MM.1S (cell line): ENCODE measurements at regions not wholly inside any gene's neighbourhood (a gene's known extent, or its start where the extent isn't known, plus 50 kb on each side); places are given as distances from the start of the nearest gene placed in this dataset.

Experiments used
- DNase-seq: peaks from one replicate; pipeline ENCODE4 v3.0.0-alpha.2; 2015
- H2AFZ ChIP-seq: fragments of 300-600 bp; sonication (generic); 2 replicates; pipeline ENCODE4 v1.6.0; 2016; ENCODE audit warnings: antibody characterized with exemption, low read length
- H3F3A ChIP-seq: fragments of 300-600 bp; sonication (generic); 2 replicates; pipeline ENCODE4 v1.6.1; 2016; ENCODE audit warnings: mild to moderate bottlenecking, antibody characterized with exemption, low read length, moderate library complexity, mixed read lengths; ENCODE audit not compliant: insufficient read depth
- H3K27ac ChIP-seq: fragments of 300-600 bp; sonication (generic); 2 replicates; pipeline ENCODE4 v1.5.1; 2016; ENCODE audit warnings: mild to moderate bottlenecking, low read length
- H3K27me3 ChIP-seq: fragments of 300-600 bp; sonication (generic); replicated peaks from 2 replicates; pipeline ENCODE4 v1.6.0; 2016; ENCODE audit warnings: low read length; ENCODE audit not compliant: insufficient read depth
- H3K36me3 ChIP-seq: fragments of 300-600 bp; sonication (generic); replicated peaks from 2 replicates; pipeline ENCODE4 v1.6.1; 2016; ENCODE audit warnings: mild to moderate bottlenecking, low read length, mixed read lengths; ENCODE audit not compliant: insufficient read depth
- H3K4me1 ChIP-seq: fragments of 300-600 bp; sonication (generic); 2 replicates; pipeline ENCODE4 v1.6.1; 2016; ENCODE audit warnings: low read length, mixed read lengths
- H3K4me2 ChIP-seq: fragments of 300-600 bp; sonication (generic); 2 replicates; pipeline ENCODE4 v1.6.0; 2016; ENCODE audit warnings: low read depth, low read length
- H3K4me3 ChIP-seq: fragments of 300-600 bp; sonication (generic); 2 replicates; pipeline ENCODE4 v1.5.1; 2016; ENCODE audit warnings: low read length, mixed read lengths
- H3K79me2 ChIP-seq: fragments of 300-600 bp; sonication (generic); 2 replicates; pipeline ENCODE4 v1.6.1; 2016; ENCODE audit warnings: mixed run types, low read length, mixed read lengths
- H3K9ac ChIP-seq: fragments of 300-600 bp; sonication (generic); 2 replicates; pipeline ENCODE4 v1.6.1; 2016; ENCODE audit warnings: low read length, mixed read lengths
- H3K9me2 ChIP-seq: fragments of 300-600 bp; sonication (generic); replicated peaks from 2 replicates; pipeline ENCODE4 v1.6.1; 2016; ENCODE audit warnings: mild to moderate bottlenecking, low read length, mixed read lengths; ENCODE audit not compliant: insufficient read depth
- H3K9me3 ChIP-seq: fragments of 300-600 bp; sonication (generic); replicated peaks from 2 replicates; pipeline ENCODE4 v1.6.1; 2016; ENCODE audit warnings: mild to moderate bottlenecking, low read length, mixed read lengths; ENCODE audit not compliant: insufficient read depth
- H4K20me1 ChIP-seq: fragments of 300-600 bp; sonication (generic); 2 replicates; pipeline ENCODE4 v1.6.1; 2016; ENCODE audit warnings: mild to moderate bottlenecking, low read length, moderate library complexity, mixed read lengths; ENCODE audit not compliant: insufficient read depth
- EZH2 ChIP-seq: fragments of 300-600 bp; sonication (generic); optimal IDR thresholded peaks from 2 replicates; pipeline ENCODE3; 2017; ENCODE audit warnings: low read depth, mild to moderate bottlenecking, antibody characterized with exemption, low read length, mixed read lengths
- EZH2phosphoT487 ChIP-seq: fragments of 300-600 bp; sonication (generic); IDR thresholded peaks from 2 replicates; pipeline ENCODE4 v1.6.1; 2018; ENCODE audit warnings: antibody characterized with exemption, low read length
- TF ChIP-seq, protein P1 (sequence below): fragments of 300-600 bp; sonication (generic); IDR thresholded peaks from 2 replicates; pipeline ENCODE4 v1.5.1; 2016; ENCODE audit warnings: antibody characterized with exemption, low read length, mixed read lengths

DNA sequence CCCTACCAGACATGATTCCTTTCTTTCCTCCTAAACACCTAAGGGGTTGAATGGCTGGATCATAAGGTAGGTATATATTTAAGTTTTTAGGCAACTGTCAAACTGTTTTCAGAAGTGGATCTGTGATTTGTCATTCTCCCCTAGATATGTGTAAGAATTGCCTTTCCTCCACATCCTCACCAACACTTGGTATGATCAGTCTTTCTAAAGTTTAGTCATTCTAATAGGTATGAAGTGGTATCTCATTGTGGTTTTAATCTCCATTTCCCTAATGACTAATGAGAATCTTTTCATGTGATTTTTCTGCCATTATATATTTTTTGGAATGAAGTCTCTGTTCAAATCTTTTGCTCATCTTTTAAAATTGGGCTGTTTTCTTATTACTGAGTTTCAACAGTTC, 122.1 kb downstream of the TFCP2L1 start:
- Histone ChIP-seq H3K79me2 (no peaks in the 10 kb centered on the region), H3K4me1 (no peaks in the 10 kb centered on the region), H3K9ac (no peak overlapping the region), H3K9me2 (no peaks in the 10 kb centered on the region), H3F3A (no peaks in the 10 kb centered on the region), H3K36me3 (no peaks in the 10 kb centered on the region), H4K20me1 (no peaks in the 10 kb centered on the region), H3K9me3 (no peaks in the 10 kb centered on the region), H3K4me2 (no peak overlapping the region), H3K4me3 (no peak overlapping the region), H2AFZ (no peak overlapping the region), H3K27me3 (no peaks in the 10 kb centered on the region), H3K27ac (no peak overlapping the region)
- TF ChIP-seq, protein P1, sequence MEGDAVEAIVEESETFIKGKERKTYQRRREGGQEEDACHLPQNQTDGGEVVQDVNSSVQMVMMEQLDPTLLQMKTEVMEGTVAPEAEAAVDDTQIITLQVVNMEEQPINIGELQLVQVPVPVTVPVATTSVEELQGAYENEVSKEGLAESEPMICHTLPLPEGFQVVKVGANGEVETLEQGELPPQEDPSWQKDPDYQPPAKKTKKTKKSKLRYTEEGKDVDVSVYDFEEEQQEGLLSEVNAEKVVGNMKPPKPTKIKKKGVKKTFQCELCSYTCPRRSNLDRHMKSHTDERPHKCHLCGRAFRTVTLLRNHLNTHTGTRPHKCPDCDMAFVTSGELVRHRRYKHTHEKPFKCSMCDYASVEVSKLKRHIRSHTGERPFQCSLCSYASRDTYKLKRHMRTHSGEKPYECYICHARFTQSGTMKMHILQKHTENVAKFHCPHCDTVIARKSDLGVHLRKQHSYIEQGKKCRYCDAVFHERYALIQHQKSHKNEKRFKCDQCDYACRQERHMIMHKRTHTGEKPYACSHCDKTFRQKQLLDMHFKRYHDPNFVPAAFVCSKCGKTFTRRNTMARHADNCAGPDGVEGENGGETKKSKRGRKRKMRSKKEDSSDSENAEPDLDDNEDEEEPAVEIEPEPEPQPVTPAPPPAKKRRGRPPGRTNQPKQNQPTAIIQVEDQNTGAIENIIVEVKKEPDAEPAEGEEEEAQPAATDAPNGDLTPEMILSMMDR = no peak
- TF ChIP-seq EZH2phosphoT487 (no peak), EZH2 (no peak)
- no peak for DNase-seq

DNA sequence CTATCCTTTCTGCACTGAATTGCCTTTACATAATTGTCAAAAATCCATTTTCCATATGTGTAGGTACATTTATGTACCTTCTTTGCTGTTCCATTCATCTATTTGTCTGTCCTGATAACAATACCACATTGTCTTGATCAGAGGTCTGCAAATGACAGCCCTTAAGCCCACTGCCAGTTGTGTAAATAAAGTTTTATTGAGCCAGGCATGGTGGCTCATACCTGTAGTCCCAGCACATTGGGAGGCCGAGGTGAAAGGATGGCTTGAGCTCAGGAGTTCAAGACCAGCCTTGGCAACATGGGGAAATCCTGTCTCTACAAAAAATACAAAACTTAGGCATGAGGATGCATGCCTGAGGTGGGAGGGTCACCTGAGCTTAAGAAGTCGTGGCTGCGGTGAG, 121.0 kb downstream of the TFCP2L1 start:
- Histone ChIP-seq H3K9ac (no peak overlapping the region), H3K4me1 (no peaks in the 10 kb centered on the region), H3K27me3 (no peaks in the 10 kb centered on the region), H2AFZ (no peak overlapping the region), H3K36me3 (no peaks in the 10 kb centered on the region), H3K9me3 (no peaks in the 10 kb centered on the region), H3K79me2 (no peaks in the 10 kb centered on the region), H4K20me1 (no peaks in the 10 kb centered on the region), H3F3A (no peaks in the 10 kb centered on the region), H3K9me2 (no peaks in the 10 kb centered on the region), H3K4me3 (no peak overlapping the region), H3K27ac (no peak overlapping the region), H3K4me2 (no peak overlapping the region)
- TF ChIP-seq EZH2phosphoT487 (no peak), EZH2 (no peak)
- TF ChIP-seq, protein P1 = no peak
- DNase-seq = no peak

DNA sequence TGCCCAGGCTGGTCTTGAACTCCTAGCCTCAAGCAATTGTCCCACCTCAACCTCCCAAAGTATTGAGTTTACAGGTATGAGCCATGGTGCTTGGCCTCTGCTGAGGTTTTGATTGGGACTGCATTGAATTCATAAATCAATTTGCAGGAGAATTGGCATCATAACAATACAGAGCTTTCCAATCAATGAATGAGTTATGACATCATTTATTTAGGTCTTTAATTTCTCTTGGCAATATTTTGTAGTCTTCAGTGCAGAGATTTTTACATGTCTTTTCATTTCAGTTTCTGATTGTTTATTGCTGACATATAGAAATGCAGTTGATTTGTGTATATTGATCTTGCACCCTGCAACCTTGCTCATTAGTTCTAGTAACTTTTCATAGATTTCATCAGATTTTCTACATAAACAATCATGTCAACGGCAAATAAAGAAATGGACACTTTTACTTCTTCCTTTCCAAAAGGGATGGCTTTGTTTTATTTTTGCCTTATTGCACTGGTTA, 119.9 kb downstream of the TFCP2L1 start:
- H3K4me1 ChIP-seq = no peaks in the 10 kb centered on the region

More for the DNA sequence above, 119.9 kb downstream of the TFCP2L1 start:
- no peak overlapping the region for H3K27ac ChIP-seq
- no peaks in the 10 kb centered on the region for H3K9me3 ChIP-seq
- H2AFZ ChIP-seq = no peak overlapping the region
- H3K27me3 ChIP-seq = no peaks in the 10 kb centered on the region
- no peaks in the 10 kb centered on the region for H4K20me1 ChIP-seq
- no peak overlapping the region for H3K4me2 ChIP-seq
- no peaks in the 10 kb centered on the region for H3K79me2 ChIP-seq
- H3K4me3 ChIP-seq = no peak overlapping the region
- no peaks in the 10 kb centered on the region for H3F3A ChIP-seq
- no peaks in the 10 kb centered on the region for H3K9me2 ChIP-seq
- TF ChIP-seq EZH2 = no peak
- TF ChIP-seq, protein P1 = no peak
- TF ChIP-seq EZH2phosphoT487 = no peak
- H3K36me3 ChIP-seq = no peaks in the 10 kb centered on the region
- H3K9ac ChIP-seq = no peak overlapping the region
- no peak for DNase-seq
